Memory B cell (primary cell): ENCODE measurements at regions not wholly inside any gene's neighbourhood (a gene's known extent, or its start where the extent isn't known, plus 50 kb on each side); places are given as distances from the start of the nearest gene placed in this dataset.

Experiments used
- ATAC-seq: fragments of 150-1000 bp; cut with Tn5 transposase; 2 replicates; pipeline ENCODE4 v1.10.0; 2021; ENCODE audit warnings: low read depth, mild to moderate bottlenecking, moderate library complexity
- DNase-seq, 2 donors: peaks; one replicate each; pipeline ENCODE4 v3.0.0; 2022; ENCODE audit warnings: low spot score in 2 of 2
- H3K27ac Mint-ChIP-seq: one replicate; pipeline ENCODE4 v1.8.0; 2022; ENCODE audit warnings: mild to moderate bottlenecking, moderate library complexity, mixed read lengths
- H3K27me3 Mint-ChIP-seq: one replicate; pipeline ENCODE4 v1.8.0; 2022; ENCODE audit warnings: mixed read lengths
- H3K36me3 Mint-ChIP-seq: one replicate; pipeline ENCODE4 v1.8.0; 2022; ENCODE audit warnings: mild to moderate bottlenecking, mixed read lengths
- H3K4me1 Mint-ChIP-seq: one replicate; pipeline ENCODE4 v1.8.0; 2022; ENCODE audit warnings: mixed read lengths
- H3K4me3 Mint-ChIP-seq: one replicate; pipeline ENCODE4 v1.8.0; 2022; ENCODE audit warnings: mild to moderate bottlenecking, moderate library complexity, mixed read lengths
- H3K9me3 Mint-ChIP-seq: one replicate; pipeline ENCODE4 v1.8.0; 2022; ENCODE audit warnings: mixed read lengths

- Mint-ChIP-seq H3K27me3 (no peaks in the 10 kb centered on the region), H3K9me3 (no peaks in the 10 kb centered on the region), H3K27ac (no peak overlapping the region), H3K36me3 (no peaks in the 10 kb centered on the region), H3K4me1 (no peaks in the 10 kb centered on the region), H3K4me3 (no peak overlapping the region)
- no peak for ATAC-seq
- DNase-seq = no peak
Measured at GRCh38 chr14:94935706-94936300, 165.9 kb upstream of the GSC start.

GRCh38 chr14:94934276-94934810 lies 164.4 kb upstream of the GSC start:
- no peaks in the 10 kb centered on the region for H3K9me3 Mint-ChIP-seq

GRCh38 chr14:94933486-94933885 lies 163.6 kb upstream of the GSC start:
- Mint-ChIP-seq H3K4me3 (no peak overlapping the region), H3K9me3 (no peaks in the 10 kb centered on the region), H3K27me3 (no peaks in the 10 kb centered on the region), H3K27ac (no peak overlapping the region), H3K36me3 (no peaks in the 10 kb centered on the region), H3K4me1 (no peaks in the 10 kb centered on the region)
- ATAC-seq = no peak
- DNase-seq = no peak

More at GRCh38 chr14:94934276-94934810, 164.4 kb upstream of the GSC start:
- no peaks in the 10 kb centered on the region for H3K27me3 Mint-ChIP-seq
- ATAC-seq = no peak
- no peak overlapping the region for H3K4me3 Mint-ChIP-seq
- no peak for DNase-seq
- no peaks in the 10 kb centered on the region for H3K36me3 Mint-ChIP-seq
- H3K27ac Mint-ChIP-seq = no peak overlapping the region
- H3K4me1 Mint-ChIP-seq = no peaks in the 10 kb centered on the region

GRCh38 chr14:94932589-94932988 lies 162.7 kb upstream of the GSC start:
- H3K9me3 Mint-ChIP-seq = no peaks in the 10 kb centered on the region
- no peaks in the 10 kb centered on the region for H3K4me1 Mint-ChIP-seq
- no peaks in the 10 kb centered on the region for H3K36me3 Mint-ChIP-seq
- DNase-seq (no peak), ATAC-seq (no peak)
- H3K27me3 Mint-ChIP-seq = no peaks in the 10 kb centered on the region
- no peak overlapping the region for H3K4me3 Mint-ChIP-seq
- H3K27ac Mint-ChIP-seq = no peak overlapping the region

GRCh38 chr14:94930690-94931089 lies 160.8 kb upstream of the GSC start:
- DNase-seq (no peak), ATAC-seq (no peak)
- Mint-ChIP-seq H3K4me1 (no peaks in the 10 kb centered on the region), H3K27me3 (peaks cover under 1% of the 10 kb centered on the region), H3K27ac (no peak overlapping the region), H3K4me3 (no peak overlapping the region), H3K36me3 (no peaks in the 10 kb centered on the region), H3K9me3 (no peaks in the 10 kb centered on the region)

GRCh38 chr14:94929354-94929753 lies 159.4 kb upstream of the GSC start:
- H3K36me3 Mint-ChIP-seq = no peaks in the 10 kb centered on the region
- no peaks in the 10 kb centered on the region for H3K9me3 Mint-ChIP-seq

GRCh38 chr14:94926176-94926575 lies 156.3 kb upstream of the GSC start:
- Mint-ChIP-seq H3K4me1 (no peaks in the 10 kb centered on the region), H3K4me3 (no peak overlapping the region), H3K9me3 (peaks cover 4% of the 10 kb centered on the region), H3K27ac (no peak overlapping the region), H3K27me3 (peaks cover 1% of the 10 kb centered on the region), H3K36me3 (no peaks in the 10 kb centered on the region)
- ATAC-seq (no peak), DNase-seq (no peak)

More at GRCh38 chr14:94929354-94929753, 159.4 kb upstream of the GSC start:
- no peak overlapping the region for H3K4me3 Mint-ChIP-seq
- no peak overlapping the region for H3K27ac Mint-ChIP-seq
- ATAC-seq = no peak
- DNase-seq = no peak
- no peaks in the 10 kb centered on the region for H3K4me1 Mint-ChIP-seq
- peaks cover 1% of the 10 kb centered on the region for H3K27me3 Mint-ChIP-seq

GRCh38 chr14:94925416-94926173 lies 155.7 kb upstream of the GSC start:
- Mint-ChIP-seq H3K4me3 (no peak overlapping the region), H3K27me3 (peaks cover 1% of the 10 kb centered on the region), H3K9me3 (peaks cover 4% of the 10 kb centered on the region), H3K4me1 (no peaks in the 10 kb centered on the region), H3K27ac (no peak overlapping the region), H3K36me3 (no peaks in the 10 kb centered on the region)
- ATAC-seq (no peak), DNase-seq (no peak)

GRCh38 chr14:94924189-94924588 lies 154.3 kb upstream of the GSC start:
- no peak overlapping the region for H3K4me3 Mint-ChIP-seq
- DNase-seq = no peak
- no peaks in the 10 kb centered on the region for H3K4me1 Mint-ChIP-seq
- H3K27ac Mint-ChIP-seq = no peak overlapping the region
- peaks cover 1% of the 10 kb centered on the region for H3K27me3 Mint-ChIP-seq
- no peak for ATAC-seq
- H3K36me3 Mint-ChIP-seq = no peaks in the 10 kb centered on the region
- peaks cover 4% of the 10 kb centered on the region for H3K9me3 Mint-ChIP-seq

GRCh38 chr14:94923786-94924185 lies 153.9 kb upstream of the GSC start:
- Mint-ChIP-seq H3K27me3 (peaks cover 1% of the 10 kb centered on the region), H3K9me3 (peaks cover 4% of the 10 kb centered on the region), H3K36me3 (no peaks in the 10 kb centered on the region), H3K27ac (no peak overlapping the region), H3K4me1 (no peaks in the 10 kb centered on the region), H3K4me3 (no peak overlapping the region)
- DNase-seq (no peak), ATAC-seq (no peak)

- DNase-seq (no peak), ATAC-seq (no peak)
- Mint-ChIP-seq H3K36me3 (no peaks in the 10 kb centered on the region), H3K4me1 (no peaks in the 10 kb centered on the region), H3K9me3 (peaks cover 4% of the 10 kb centered on the region), H3K4me3 (no peak overlapping the region), H3K27me3 (peaks cover 3% of the 10 kb centered on the region), H3K27ac (no peak overlapping the region)
Measured at GRCh38 chr14:94922595-94923239, 152.8 kb upstream of the GSC start.

GRCh38 chr14:94921882-94922585 lies 152.1 kb upstream of the GSC start:
- no peak overlapping the region for H3K4me3 Mint-ChIP-seq
- no peak overlapping the region for H3K27ac Mint-ChIP-seq
- no peak for DNase-seq
- no peaks in the 10 kb centered on the region for H3K36me3 Mint-ChIP-seq
- peaks cover 4% of the 10 kb centered on the region for H3K9me3 Mint-ChIP-seq
- H3K4me1 Mint-ChIP-seq = no peaks in the 10 kb centered on the region
- peaks cover 3% of the 10 kb centered on the region for H3K27me3 Mint-ChIP-seq
- no peak for ATAC-seq

GRCh38 chr14:94921456-94921855 lies 151.5 kb upstream of the GSC start:
- no peak for ATAC-seq
- no peak overlapping the region for H3K4me3 Mint-ChIP-seq
- no peaks in the 10 kb centered on the region for H3K36me3 Mint-ChIP-seq
- H3K27ac Mint-ChIP-seq = no peak overlapping the region
- H3K27me3 Mint-ChIP-seq = peaks cover 3% of the 10 kb centered on the region
- no peak for DNase-seq
- peaks cover 4% of the 10 kb centered on the region for H3K9me3 Mint-ChIP-seq
- H3K4me1 Mint-ChIP-seq = no peaks in the 10 kb centered on the region

- no peak overlapping the region for H3K4me3 Mint-ChIP-seq
- no peak for DNase-seq
- H3K4me1 Mint-ChIP-seq = no peaks in the 10 kb centered on the region
- H3K36me3 Mint-ChIP-seq = no peaks in the 10 kb centered on the region
- H3K27me3 Mint-ChIP-seq = peaks cover 2% of the 10 kb centered on the region
- peaks cover 4% of the 10 kb centered on the region for H3K9me3 Mint-ChIP-seq
- no peak for ATAC-seq
- no peak overlapping the region for H3K27ac Mint-ChIP-seq
Measured at GRCh38 chr14:94919896-94920295, 150.0 kb upstream of the GSC start.
